ENCODE measurements at regions not wholly inside any gene's neighbourhood (a gene's known extent, or its start where the extent isn't known, plus 50 kb on each side); places are given as distances from the start of the nearest gene placed in this dataset.

DNA sequence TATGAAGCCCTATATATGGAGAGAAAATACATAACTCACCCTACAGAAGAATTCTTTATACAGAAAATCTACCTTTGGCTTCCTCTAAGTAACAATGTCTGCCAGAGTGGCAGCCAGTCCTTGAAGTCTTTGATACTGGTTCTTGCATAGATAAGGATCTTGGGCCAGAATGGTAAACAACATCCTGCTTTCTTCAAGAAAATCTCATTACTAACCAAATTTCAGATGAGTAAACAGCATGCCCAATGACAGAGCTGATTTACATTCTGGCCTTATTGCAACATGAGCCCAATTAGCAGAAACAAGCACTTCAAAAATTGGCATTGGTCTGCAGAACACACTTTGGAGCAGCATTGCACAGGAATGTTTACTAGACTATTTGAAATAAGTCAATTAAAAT lies 336.5 kb upstream of the ST6GAL2 start:
- H3K27ac ChIP-seq: no peak overlapping the region
- TF ChIP-seq, protein P1, sequence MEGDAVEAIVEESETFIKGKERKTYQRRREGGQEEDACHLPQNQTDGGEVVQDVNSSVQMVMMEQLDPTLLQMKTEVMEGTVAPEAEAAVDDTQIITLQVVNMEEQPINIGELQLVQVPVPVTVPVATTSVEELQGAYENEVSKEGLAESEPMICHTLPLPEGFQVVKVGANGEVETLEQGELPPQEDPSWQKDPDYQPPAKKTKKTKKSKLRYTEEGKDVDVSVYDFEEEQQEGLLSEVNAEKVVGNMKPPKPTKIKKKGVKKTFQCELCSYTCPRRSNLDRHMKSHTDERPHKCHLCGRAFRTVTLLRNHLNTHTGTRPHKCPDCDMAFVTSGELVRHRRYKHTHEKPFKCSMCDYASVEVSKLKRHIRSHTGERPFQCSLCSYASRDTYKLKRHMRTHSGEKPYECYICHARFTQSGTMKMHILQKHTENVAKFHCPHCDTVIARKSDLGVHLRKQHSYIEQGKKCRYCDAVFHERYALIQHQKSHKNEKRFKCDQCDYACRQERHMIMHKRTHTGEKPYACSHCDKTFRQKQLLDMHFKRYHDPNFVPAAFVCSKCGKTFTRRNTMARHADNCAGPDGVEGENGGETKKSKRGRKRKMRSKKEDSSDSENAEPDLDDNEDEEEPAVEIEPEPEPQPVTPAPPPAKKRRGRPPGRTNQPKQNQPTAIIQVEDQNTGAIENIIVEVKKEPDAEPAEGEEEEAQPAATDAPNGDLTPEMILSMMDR (IDR thresholded peaks at IDR 0.05): no peak
- TF ChIP-seq POLR2A (IDR thresholded peaks at IDR 0.05): no peak
- no peaks in the 10 kb centered on the region for H3K9me3 ChIP-seq
- H3K4me1 ChIP-seq: no peaks in the 10 kb centered on the region
- no peak for DNase-seq
- no peaks in the 10 kb centered on the region for H3K36me3 ChIP-seq
- H3K4me3 ChIP-seq: no peak overlapping the region
- H3K27me3 ChIP-seq: no peaks in the 10 kb centered on the region

DNA sequence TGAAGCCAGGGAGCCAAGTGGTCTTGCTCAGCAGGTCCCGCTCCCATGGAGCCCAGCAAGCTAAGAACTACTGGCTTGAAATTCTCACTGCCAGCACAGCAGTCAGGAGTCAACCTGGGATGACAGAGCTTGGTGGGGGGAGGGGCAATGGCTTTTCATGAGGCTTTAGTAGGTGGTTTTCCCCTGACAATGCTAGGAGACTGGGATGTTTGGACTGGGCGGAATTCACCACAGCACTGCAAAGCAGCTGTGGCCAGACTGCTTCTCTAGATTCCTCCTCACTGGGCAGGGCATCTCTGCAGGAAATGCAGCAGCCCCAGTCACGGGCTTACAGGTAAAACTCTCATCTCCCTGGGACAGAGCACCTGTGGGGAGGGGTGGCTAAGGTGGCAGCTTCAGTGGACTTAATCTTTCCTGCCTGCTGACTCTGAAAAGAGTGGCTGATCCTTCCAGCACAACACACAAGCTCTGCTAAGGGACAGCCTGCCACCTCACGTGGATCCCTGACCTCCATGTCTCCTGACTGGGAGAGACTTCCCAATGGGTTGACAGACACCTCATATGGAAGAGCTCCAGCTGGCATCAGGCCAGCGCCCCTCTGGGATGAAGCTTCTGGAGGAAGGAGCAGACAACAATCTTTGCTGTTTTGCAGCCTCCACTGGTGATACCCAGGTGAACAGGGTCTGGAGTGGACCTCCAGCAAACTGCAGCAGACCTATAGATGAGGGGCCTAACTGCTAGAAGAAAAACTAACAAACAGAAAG lies 349.7 kb upstream of the ST6GAL2 start:
- Histone ChIP-seq H3K4me1 (no peaks in the 10 kb centered on the region), H3K36me3 (no peaks in the 10 kb centered on the region), H3K27ac (no peak overlapping the region), H3K9me3 (no peaks in the 10 kb centered on the region), H3K27me3 (no peaks in the 10 kb centered on the region), H3K4me3 (no peak overlapping the region)
- no peak for DNase-seq
- TF ChIP-seq POLR2A (IDR thresholded peaks at IDR 0.05): no peak
- TF ChIP-seq, protein P1 (IDR thresholded peaks at IDR 0.05): no peak

DNA sequence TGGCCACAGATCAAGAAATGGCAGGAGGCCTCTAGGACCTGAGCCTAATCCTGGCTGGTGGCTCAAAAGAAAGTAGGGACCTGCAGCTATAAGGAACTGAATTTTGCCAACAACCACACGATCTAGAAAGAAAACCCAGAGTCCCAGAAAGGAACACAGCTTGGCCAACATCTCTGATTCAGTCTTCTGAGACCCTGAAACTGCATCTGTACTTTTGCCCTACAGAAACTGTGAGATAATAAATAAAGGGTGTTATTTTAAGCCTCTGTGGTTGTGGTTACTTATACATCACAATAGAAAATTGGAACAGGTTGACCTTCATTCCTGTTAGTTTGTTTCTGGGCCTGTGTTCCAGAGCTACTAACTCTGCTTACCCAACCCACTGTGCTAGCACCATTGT lies 356.8 kb upstream of the ST6GAL2 start:
- no peak overlapping the region for H3K4me3 ChIP-seq
- no peaks in the 10 kb centered on the region for H3K4me1 ChIP-seq
- H3K36me3 ChIP-seq: no peaks in the 10 kb centered on the region
- no peak for DNase-seq
- no peaks in the 10 kb centered on the region for H3K27me3 ChIP-seq
- no peak for TF ChIP-seq POLR2A (IDR thresholded peaks at IDR 0.05)
- TF ChIP-seq, protein P1 (IDR thresholded peaks at IDR 0.05): no peak
- no peak overlapping the region for H3K27ac ChIP-seq
- no peaks in the 10 kb centered on the region for H3K9me3 ChIP-seq

DNA sequence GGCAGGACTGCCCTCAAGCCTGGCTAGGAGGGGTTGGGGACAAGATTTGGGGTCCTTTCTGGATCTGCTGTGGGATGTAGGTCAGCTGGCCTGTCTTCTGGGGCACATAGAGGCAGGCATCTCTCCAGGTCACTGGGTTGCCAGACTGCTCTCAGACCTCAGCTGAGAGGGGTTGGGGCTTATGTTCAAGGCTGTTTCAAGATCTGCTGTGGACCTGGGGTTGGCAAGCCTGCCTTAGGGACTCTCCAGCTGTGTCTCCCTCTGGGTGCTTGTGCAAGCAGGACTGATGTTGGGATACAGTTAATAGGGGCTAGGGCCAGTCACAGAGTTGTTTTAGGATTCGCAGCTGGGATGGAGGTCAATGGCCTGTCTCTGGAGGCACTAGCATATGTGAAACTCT lies 363.0 kb upstream of the ST6GAL2 start:
- TF ChIP-seq, protein P1 (IDR thresholded peaks at IDR 0.05): no peak
- TF ChIP-seq POLR2A (IDR thresholded peaks at IDR 0.05): no peak
- no peak for DNase-seq
- Histone ChIP-seq H3K36me3 (no peaks in the 10 kb centered on the region), H3K4me1 (no peaks in the 10 kb centered on the region), H3K9me3 (no peaks in the 10 kb centered on the region), H3K4me3 (no peak overlapping the region), H3K27ac (no peak overlapping the region), H3K27me3 (no peaks in the 10 kb centered on the region)

DNA sequence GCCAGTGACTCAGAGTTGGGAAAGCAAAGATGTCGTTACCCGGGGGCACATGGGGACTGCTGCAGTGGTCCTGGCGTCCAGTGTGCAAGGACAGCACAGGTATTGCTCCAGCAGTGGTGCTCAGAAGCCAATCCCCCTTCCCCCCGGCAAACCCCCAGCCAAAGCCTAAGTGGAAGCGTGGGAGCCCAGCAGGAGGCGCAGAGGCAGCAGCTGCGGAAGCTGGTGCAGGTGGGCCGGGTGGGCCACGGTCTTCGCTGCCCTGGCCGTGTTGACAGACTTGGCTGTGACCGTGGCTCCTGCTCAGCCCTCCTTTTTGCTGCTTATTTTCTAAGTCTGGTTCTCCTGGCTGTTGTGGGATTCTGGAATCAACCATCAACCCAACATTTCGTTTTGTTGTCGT lies 369.8 kb upstream of the ST6GAL2 start:
- no peak for DNase-seq
- Histone ChIP-seq H3K4me3 (no peak overlapping the region), H3K9me3 (no peaks in the 10 kb centered on the region), H3K36me3 (no peaks in the 10 kb centered on the region), H3K27me3 (no peaks in the 10 kb centered on the region), H3K27ac (no peak overlapping the region), H3K4me1 (no peaks in the 10 kb centered on the region)
- no peak for TF ChIP-seq POLR2A (IDR thresholded peaks at IDR 0.05)
- TF ChIP-seq, protein P1 (IDR thresholded peaks at IDR 0.05): no peak
